EL (cell line): ENCODE measurements at regions not wholly inside any gene's neighbourhood (a gene's known extent, or its start where the extent isn't known, plus 50 kb on each side); places are given as distances from the start of the nearest gene placed in this dataset.
"Not testable (repeated sequence)": the region's sequence is repeated elsewhere in the genome, so short reads cannot be mapped to it uniquely, and the experiment has no call there.

Experiments
- DNase-seq: peaks from one replicate; pipeline ENCODE4 v3.0.0-alpha.2; 2016

DNA sequence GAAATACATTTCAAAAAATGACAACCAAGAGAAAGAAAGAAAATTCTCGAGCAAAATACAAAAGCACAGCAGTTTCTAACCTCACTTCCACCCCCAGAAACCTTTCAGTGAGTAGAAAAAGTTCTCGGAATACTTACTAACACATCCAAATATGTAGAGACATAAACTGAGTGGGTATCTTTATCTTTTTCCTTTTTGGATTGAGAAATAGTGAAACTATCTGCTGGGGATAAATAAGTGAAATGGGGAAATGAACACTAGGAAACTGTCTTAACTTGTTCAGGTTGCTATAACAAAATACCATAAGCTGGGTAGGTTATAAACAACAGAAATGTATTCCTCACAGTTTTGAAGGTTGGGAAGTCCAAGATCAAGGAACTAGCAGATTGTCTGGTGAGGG, 72.0 kb downstream of the VCAM1 start:
- DNase-seq = no peak

DNA sequence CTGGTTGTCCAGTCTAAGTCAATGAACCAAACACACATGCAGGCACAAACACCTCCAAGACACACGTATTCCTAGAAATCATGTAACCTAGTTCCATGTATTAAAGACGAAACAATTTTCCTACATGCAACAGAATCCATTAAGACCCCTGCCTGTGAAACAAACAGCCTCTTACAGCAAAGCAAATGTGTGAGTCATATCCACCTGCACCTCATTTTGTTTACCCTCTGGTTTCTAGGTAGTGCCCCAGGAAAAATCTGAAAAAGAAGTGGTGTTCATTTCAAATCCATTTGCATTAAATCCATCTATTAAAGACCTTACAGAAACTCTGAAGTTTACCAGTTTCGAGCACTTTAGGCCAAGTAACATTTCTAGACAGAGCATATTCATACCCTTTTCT, 74.1 kb downstream of the VCAM1 start:
- DNase-seq = no peak

DNA sequence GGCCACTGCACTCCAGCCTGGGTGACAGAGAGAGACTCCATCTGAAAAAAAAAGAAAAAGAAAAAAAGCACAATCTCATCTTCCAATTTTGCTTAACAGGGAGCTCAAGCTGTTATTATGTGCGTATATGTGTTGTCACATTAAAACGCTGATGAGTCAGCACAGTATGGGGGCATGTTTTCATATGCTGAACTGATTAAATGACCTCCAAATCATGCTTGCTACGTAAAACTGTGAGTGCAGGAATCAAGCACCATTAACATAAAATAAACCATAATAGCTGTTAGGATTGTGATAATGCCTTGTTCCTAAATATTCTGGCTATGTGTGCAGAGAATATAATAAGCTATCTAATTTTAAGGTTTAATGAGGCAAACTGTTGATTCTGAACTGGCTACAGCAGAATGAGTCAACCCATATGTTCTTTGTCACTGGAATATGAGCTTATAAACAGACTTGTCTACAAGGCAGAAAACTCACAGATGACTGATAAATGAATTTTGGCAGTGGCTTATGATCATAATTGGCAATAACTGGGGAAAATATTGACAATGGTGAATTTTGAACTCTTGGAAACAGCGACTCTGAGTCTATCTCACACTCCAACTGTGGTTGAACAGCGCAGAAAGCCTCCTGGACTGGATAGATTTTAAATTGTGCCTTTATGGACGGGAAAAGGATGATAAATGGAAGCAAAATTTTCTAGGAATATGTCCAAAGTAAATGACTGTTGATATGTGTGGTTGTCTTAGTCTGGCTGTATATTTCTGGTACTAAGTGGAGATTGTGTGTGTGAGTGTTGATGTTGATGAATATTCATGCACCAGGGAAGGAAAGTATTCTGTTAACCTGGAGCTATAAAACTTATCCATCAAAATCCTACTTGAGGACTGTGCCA, 75.5 kb downstream of the VCAM1 start:
- peak; percentile 40 for DNase-seq

DNA sequence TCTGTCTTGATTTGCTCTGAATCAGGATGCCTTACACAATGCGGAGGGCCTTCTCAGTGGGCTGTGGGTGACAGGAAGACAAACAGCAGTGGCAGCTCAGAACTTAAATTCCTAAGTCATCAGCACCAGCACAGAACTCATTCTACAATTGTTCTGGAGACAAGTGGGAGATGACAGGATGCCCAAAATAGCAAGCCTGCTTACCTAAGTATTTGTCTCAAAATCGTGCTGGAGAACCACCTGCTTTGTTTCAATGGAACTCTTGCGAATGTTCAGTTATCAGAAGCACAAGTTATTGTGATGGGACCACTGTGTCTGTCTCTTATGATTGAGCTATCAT, 76.1 kb downstream of the VCAM1 start:
- DNase-seq = no peak

DNA sequence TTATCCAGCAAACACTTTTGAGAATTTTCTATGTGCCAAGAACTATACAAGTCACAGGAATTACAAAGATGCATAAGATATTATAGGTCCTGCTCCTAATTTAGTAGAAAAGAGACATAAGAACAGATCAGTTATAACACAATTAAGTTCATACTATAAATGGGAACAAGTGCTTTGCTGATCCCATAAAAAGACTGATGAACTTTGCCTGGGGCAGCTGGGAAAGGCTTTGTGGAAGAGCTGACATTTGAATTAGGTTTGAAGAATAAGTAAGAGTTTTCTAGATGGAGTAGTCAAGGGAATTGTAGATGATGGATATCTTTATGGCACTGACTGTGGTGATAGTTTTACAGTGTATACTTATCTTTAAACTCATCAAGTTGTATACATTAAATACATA, 76.5 kb downstream of the VCAM1 start:
- no peak for DNase-seq

DNA sequence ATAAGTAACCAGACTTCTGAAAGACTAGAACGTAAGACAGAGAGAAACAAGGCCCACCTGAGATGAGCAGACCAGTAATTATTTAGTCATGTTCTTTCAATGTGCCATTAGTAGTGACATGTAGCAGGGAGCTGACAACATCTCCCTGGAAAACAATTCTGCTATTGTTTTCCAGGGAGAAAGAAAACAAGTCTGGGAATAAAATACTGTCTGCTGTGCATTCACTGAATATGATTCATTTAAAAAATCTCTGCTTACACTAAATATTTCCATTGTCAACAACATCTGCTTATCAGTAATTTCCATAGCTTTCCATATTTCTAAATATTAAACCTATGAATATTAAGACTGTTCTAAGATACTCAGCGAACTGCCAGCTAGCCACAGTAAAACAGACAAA, 80.0 kb downstream of the VCAM1 start:
- no peak for DNase-seq

DNA sequence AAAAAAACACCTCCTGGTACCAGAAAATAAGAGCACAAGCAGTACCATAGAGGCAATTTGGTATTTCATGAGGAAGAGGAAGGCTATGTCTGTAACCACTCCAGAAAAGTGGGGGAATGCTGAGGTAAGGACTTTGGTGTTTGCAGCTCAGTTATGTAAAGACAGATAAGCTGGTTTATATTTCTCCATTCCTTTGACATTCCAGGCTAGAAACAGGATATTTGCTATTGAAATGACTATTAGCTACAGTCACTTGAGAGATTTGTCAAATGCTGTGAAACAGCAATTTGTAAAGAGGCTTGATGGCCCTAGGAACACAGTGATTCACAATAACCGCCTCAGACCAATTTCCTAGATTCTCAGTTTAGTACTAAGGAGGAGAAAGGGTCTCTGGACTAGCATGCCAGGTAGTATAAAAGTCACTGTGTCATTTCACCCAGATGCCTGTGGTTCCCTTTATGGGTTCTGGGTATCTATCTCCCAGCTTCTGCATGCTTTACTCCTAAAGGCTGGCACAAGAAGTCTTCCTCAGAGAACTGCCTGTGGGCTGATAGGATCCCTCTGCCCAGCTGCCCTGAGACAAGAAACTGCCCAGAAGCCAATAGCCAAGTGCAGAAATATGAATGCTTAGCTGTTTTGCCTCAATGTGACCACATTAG, 80.5 kb downstream of the VCAM1 start:
- peak; percentile 20 for DNase-seq

DNA sequence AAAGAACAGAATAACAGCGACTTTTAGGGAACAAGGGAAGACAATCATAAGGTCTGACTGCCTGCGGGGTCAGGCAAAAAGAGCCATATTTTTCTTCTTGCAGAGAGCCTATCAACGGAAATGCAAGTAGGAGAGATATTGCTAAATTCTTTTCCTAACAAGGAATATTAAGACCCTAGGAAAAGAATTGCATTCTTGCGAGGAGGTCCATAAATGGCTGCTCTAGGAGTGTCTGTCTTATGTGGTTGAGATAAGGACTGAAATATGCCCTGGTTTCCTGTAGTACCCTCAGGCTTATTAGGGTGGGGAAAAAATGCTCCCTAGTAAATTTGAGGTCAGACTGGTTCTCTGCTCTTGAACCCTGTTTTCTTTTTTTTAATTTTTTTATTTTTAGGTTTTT, 81.7 kb downstream of the VCAM1 start:
- DNase-seq = not testable (repeated sequence)

DNA sequence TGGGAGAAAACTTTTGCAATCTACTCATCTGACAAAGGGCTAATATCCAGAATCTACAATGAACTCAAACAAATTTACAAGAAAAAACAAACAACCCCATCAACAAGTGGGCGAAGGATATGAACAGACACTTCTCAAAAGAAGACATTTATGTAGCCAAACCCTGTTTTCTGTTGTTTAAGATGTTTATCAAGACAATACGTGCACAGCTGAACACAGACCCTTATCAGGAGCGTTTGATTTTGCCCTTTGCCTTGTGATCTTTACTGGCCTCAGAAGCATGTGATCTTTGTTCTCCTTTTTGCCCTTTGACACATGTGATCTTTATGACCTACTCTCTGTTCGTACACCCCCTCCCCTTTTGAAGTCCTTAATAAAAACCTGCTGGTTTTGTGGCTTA, 83.7 kb downstream of the VCAM1 start:
- DNase-seq = not testable (repeated sequence)

DNA sequence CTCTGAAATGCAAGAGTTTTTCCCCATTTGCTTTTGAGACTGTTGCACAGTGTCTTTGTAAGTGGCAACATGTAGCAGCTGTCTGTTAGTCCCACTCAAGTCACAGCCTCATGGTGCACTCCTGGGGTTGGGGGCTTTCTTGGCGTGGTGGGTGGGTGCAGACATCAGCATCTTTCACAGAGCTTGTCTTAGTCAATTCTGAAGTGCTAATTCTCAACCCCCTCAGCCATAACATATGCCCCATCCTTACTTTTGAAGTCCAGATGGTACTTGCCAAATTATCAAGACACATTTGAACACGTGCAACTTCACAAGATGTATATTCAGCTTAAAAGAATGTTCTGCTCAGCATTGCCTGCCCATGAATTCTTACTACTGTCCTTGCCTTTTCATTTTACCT, 87.1 kb downstream of the VCAM1 start:
- no peak for DNase-seq

DNA sequence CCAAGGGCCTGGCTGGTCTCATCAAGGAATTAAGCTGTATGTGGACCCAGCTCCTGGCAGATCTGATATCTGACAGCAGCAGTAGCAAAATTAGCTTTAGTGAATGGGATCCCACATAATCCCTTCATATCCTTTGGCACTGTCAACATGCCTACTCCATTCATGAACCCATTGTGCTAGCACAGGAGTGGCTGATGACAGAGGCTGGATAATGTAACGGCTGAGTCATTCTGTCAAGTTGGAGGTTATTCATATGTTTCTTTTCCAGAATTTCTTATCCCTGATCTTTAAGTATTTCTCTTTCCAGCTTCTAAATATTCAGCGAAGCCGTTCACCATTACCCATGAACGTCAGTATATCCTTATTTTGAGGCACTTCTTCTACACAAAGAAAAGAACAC, 84.3 kb downstream of the EXTL2 start:
- DNase-seq = no peak

DNA sequence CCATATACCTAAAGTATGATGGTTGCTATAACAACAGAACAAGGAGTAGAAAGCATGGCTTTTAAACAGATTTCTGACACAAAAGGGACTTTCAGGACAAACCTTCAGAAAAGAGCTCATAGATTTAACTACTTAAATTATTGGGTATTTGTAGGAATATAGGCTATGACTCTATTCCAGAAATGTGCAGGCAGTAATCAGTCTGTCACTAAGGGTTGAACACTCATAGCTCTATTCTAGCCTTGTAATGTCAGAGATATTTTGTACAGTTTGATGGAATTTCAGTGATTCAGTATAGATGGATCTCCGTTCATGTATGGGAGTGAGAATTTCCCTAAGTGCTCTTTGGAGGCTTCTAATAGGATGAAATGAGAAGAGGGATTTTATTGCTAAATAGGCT, 82.8 kb downstream of the EXTL2 start:
- peak; percentile 15 for DNase-seq

DNA sequence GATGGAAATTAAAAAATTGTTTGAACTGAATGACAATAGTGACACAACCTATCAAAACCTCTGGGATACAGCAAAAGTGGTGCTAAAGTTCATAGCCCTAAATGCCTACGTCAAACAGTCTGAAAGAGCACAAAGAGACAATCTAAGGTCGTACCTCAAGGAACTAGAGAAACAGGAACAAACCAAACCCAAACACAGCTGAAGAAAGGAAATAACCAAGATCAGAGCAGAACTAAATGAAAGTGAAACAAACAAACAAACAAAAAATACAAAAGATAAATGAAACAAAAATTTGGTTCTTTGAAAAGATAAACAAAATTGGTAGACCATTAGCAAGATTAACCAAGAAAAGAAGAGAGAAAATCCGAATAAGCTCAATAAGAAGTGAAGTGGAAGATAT, 79.7 kb downstream of the EXTL2 start:
- not testable (repeated sequence) for DNase-seq

DNA sequence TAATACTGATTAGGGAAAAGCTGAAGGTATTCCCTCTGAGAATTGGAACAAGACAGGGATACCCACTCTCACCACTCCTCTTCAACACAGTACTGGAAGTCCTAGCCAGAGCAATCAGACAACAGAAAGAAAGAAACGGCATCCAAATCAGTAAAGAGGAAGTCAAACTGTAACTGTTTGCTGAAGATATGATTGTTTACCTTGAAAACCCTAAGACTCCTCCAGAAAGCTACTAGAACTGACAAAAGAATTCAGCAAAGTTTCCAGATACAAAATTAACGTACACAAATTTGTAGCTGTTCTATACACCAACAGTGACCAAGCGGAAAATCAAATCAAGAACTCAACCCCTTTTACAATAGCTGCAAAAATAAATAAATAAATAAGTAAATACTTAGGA, 78.6 kb downstream of the EXTL2 start:
- DNase-seq = no peak

DNA sequence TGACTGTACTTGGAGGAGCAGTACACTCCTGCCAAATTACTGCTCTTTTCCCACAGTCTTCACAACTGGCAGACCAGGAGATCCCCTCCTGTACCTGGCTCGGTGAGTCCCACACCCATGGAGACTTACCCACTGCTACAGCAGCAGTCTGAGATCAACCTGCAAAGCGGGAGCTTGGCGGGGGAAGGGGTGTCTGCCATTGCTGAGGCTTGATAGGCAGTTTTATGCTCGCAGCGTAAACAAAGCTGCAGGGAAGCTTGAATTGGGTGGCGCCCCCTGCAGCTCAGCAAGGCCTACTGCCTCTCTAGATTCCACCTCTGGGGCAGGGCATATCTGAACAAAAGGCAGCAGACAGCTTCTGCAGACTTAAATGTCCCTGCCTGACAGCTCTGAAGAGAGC, 74.4 kb downstream of the EXTL2 start:
- DNase-seq = not testable (repeated sequence)

DNA sequence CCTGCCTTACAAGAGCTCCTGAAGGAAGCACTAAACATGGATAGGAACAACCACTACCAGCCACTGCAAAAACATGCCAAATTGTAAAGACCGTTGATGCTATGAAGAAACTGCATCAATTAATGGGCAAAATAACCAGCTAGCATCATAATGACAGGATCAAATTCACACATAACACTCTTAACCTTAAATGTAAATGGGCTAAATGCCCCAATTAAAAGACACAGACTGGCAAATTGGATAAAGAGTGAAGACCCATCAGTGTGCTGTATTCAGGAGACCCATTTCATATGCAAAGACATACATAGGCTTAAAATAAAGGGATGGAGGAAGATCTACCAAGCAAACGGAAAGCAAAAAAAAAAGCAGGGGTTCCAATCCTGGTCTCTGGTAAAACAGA, 72.7 kb downstream of the EXTL2 start:
- DNase-seq = not testable (repeated sequence)
